HEK293 (cell line): ENCODE measurements at regions not wholly inside any gene's neighbourhood (a gene's known extent, or its start where the extent isn't known, plus 50 kb on each side); places are given as distances from the start of the nearest gene placed in this dataset.

Experiments used
- CTCF ChIA-PET: fragments of 350-600 bp; formaldehyde crosslinking; extraction: SDS; loops from one replicate; lab custom pipeline; 2021; ENCODE audit warnings: antibody characterized with exemption; lab: Yijun Ruan, JAX
- POLR2A ChIA-PET: fragments of 300-600 bp; formaldehyde crosslinking; extraction: SDS; loops from one replicate; lab custom pipeline; 2020; ENCODE audit warnings: antibody characterized with exemption, inconsistent platforms; lab: Yijun Ruan, JAX
- H3K27ac ChIP-seq: fragments of 200-500 bp; sonication (Bioruptor generic); 2 replicates; pipeline ENCODE4 v1.5.1; 2014; ENCODE audit warnings: low read depth, low read length, control low read depth, inconsistent platforms; ENCODE audit errors: extremely low read depth
- H3K36me3 ChIP-seq, 2 experiments: fragments of 200-500 bp in 1 of 2; sonication (Bioruptor generic) in 1 of 2; 1 replicate in 1 of 2; 2 replicates in 1 of 2; pipeline ENCODE4 v1.5.1; 2014 to 2017; ENCODE audit warnings: inconsistent platforms in 2 of 2, low read length in 2 of 2; ENCODE audit not compliant: control insufficient read depth in 2 of 2, insufficient read depth in 1 of 2
- H3K4me1 ChIP-seq: fragments of 200-500 bp; sonication (Bioruptor generic); 2 replicates; pipeline ENCODE4 v1.5.1; 2014; ENCODE audit warnings: mild to moderate bottlenecking, low read length, inconsistent platforms; ENCODE audit not compliant: control insufficient read depth, insufficient read depth
- H3K4me3 ChIP-seq: 2 replicates; pipeline ENCODE4 v1.5.1; 2011; ENCODE audit warnings: low read depth, mild to moderate bottlenecking, control low read depth, low read length, moderate library complexity
- H3K9me3 ChIP-seq: fragments of 200-500 bp; sonication (Bioruptor generic); 2 replicates; pipeline ENCODE4 v1.5.1; 2014; ENCODE audit warnings: low read depth, low read length, inconsistent platforms; ENCODE audit not compliant: control insufficient read depth, insufficient read depth
- GLI2 ChIP-seq: fragments of 450-650 bp; formaldehyde crosslinking; IDR thresholded peaks from 2 replicates; pipeline ENCODE4; 2017; ENCODE audit warnings: missing biosample characterization, missing genetic modification characterization, low read depth, borderline replicate concordance
- INSM2 ChIP-seq: fragments of 450-650 bp; formaldehyde crosslinking; IDR thresholded peaks from 2 replicates; pipeline ENCODE4 v1.5.1; 2016; ENCODE audit warnings: missing biosample characterization, missing genetic modification characterization
- PRDM2 ChIP-seq: fragments of 450-650 bp; formaldehyde crosslinking; IDR thresholded peaks from 2 replicates; pipeline ENCODE4 v1.5.1; 2016; ENCODE audit warnings: missing biosample characterization, missing genetic modification characterization, borderline replicate concordance
- PRDM4 ChIP-seq: fragments of 450-650 bp; formaldehyde crosslinking; IDR thresholded peaks from 2 replicates; pipeline ENCODE4 v1.5.1; 2017; ENCODE audit warnings: missing biosample characterization, missing genetic modification characterization
- ZBTB26 ChIP-seq: fragments of 450-650 bp; formaldehyde crosslinking; optimal IDR thresholded peaks from 2 replicates; pipeline ENCODE3; 2016; ENCODE audit warnings: missing biosample characterization, mild to moderate bottlenecking, missing genetic modification characterization
- ZBTB44 ChIP-seq: fragments of 450-650 bp; IDR thresholded peaks from 2 replicates; pipeline ENCODE4 v1.5.1; 2018; ENCODE audit warnings: missing biosample characterization, mild to moderate bottlenecking, missing genetic modification characterization
- ZNF140 ChIP-seq: fragments of 450-650 bp; formaldehyde crosslinking; IDR thresholded peaks from 2 replicates; pipeline ENCODE4 v1.5.1; 2016; ENCODE audit warnings: missing biosample characterization, missing genetic modification characterization
- ZNF18 ChIP-seq: fragments of 450-650 bp; formaldehyde crosslinking; IDR thresholded peaks from 2 replicates; pipeline ENCODE4 v1.5.1; 2016; ENCODE audit warnings: missing biosample characterization, missing genetic modification characterization
- ZNF398 ChIP-seq: fragments of 450-650 bp; formaldehyde crosslinking; IDR thresholded peaks from 2 replicates; pipeline ENCODE4 v1.5.1; 2017; ENCODE audit warnings: missing biosample characterization, missing genetic modification characterization
- ZNF449 ChIP-seq: fragments of 450-650 bp; formaldehyde crosslinking; IDR thresholded peaks from 2 replicates; pipeline ENCODE4 v1.5.1; 2017; ENCODE audit warnings: missing biosample characterization, mild to moderate bottlenecking, missing genetic modification characterization, moderate library complexity
- ZNF558 ChIP-seq: fragments of 450-650 bp; formaldehyde crosslinking; IDR thresholded peaks from 2 replicates; pipeline ENCODE4 v1.5.1; 2016; ENCODE audit warnings: missing biosample characterization, missing genetic modification characterization
- ZNF580 ChIP-seq: fragments of 450-650 bp; formaldehyde crosslinking; IDR thresholded peaks from 2 replicates; pipeline ENCODE4 v1.5.1; 2016; ENCODE audit warnings: missing biosample characterization, missing genetic modification characterization
- ZNF660 ChIP-seq: fragments of 450-650 bp; IDR thresholded peaks from 2 replicates; pipeline ENCODE4 v1.5.1; 2018; ENCODE audit warnings: missing biosample characterization, mild to moderate bottlenecking, missing genetic modification characterization

- TF ChIP-seq ZNF140 (tag by site-specific recombination) (no peak), PRDM2 (tag by site-specific recombination) (no peak), PRDM4 (no peak), GLI2 (tag by site-specific recombination) (no peak), ZNF398 (no peak)
These were observed 963.8 kb upstream of the ALCAM start (continued) for GRCh38 chr3:104402902-104403301.

GRCh38 chr3:104411757-104412156 lies 955.0 kb upstream of the ALCAM start:
- no peak overlapping the region for H3K27ac ChIP-seq
- H3K9me3 ChIP-seq = no peaks in the 10 kb centered on the region
- no peaks in the 10 kb centered on the region for H3K4me1 ChIP-seq
- H3K36me3 ChIP-seq = no peaks in the 10 kb centered on the region
- ChIA-PET POLR2A (no interaction called here), CTCF (no interaction called here)
- H3K4me3 ChIP-seq = no peak overlapping the region
- no peak for TF ChIP-seq ZNF660 (tag by site-specific recombination)
- no peak for TF ChIP-seq ZBTB26 (tag by site-specific recombination)
- TF ChIP-seq ZBTB44 (tag by site-specific recombination) = no peak
- TF ChIP-seq ZNF558 (tag by site-specific recombination) = no peak
- TF ChIP-seq ZNF580 = no peak
- TF ChIP-seq ZNF449 (tag by site-specific recombination) = no peak
- no peak for TF ChIP-seq INSM2 (tag by site-specific recombination)
- no peak for TF ChIP-seq ZNF18 (tag by site-specific recombination)
